ENCODE measurements at regions not wholly inside any gene's neighbourhood (a gene's known extent, or its start where the extent isn't known, plus 50 kb on each side); places are given as distances from the start of the nearest gene placed in this dataset.

DNA sequence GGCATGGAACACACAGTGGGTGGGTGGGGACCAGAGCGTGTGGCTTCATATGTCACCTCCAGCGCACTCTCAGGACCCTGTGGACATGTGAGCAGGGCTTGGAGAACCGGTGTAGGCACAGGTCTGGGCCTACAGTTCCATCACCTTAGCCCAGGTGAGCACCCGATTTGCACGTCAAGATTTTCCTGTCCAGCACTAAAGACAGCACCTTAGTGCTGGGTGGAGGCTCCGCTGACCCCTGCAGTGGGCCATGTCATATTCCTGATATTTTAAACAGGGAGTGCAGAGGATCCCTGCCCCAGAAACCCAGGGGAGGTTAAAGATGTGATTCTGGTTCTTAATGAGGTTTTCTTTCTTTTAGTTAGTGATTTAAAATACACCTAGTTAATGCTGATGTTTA, 356.0 kb upstream of the IRX4 start:
- TF ChIP-seq, protein P1, sequence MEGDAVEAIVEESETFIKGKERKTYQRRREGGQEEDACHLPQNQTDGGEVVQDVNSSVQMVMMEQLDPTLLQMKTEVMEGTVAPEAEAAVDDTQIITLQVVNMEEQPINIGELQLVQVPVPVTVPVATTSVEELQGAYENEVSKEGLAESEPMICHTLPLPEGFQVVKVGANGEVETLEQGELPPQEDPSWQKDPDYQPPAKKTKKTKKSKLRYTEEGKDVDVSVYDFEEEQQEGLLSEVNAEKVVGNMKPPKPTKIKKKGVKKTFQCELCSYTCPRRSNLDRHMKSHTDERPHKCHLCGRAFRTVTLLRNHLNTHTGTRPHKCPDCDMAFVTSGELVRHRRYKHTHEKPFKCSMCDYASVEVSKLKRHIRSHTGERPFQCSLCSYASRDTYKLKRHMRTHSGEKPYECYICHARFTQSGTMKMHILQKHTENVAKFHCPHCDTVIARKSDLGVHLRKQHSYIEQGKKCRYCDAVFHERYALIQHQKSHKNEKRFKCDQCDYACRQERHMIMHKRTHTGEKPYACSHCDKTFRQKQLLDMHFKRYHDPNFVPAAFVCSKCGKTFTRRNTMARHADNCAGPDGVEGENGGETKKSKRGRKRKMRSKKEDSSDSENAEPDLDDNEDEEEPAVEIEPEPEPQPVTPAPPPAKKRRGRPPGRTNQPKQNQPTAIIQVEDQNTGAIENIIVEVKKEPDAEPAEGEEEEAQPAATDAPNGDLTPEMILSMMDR (IDR thresholded peaks at IDR 0.05; ENCODE audit: low read depth, low read length, poor library complexity, severe bottlenecking): no peak
- no peak for TF ChIP-seq EZH2phosphoT487 (IDR thresholded peaks at IDR 0.05; ENCODE audit: borderline replicate concordance, low read length)

Data from DOHH2 (cell line).